ENCODE measurements at regions not wholly inside any gene's neighbourhood (a gene's known extent, or its start where the extent isn't known, plus 50 kb on each side); places are given as distances from the start of the nearest gene placed in this dataset.

GRCh38 chr12:16946704-16947103 lies 340.7 kb upstream of the LMO3 start:
- H3K27ac ChIP-seq (ENCODE audit: low read depth in 2 of 2, low read length in 2 of 2), result no peak overlapping the region
- no peaks in the 10 kb centered on the region for H3K36me3 ChIP-seq (ENCODE audit: control insufficient read depth in 2 of 3, insufficient read depth in 3 of 3, low read length in 3 of 3)
- no peak overlapping the region for H3K4me3 ChIP-seq (ENCODE audit: low read length in 3 of 3)
- DNase-seq (no peak), FAIRE-seq (no peak)
- no peaks in the 10 kb centered on the region for H3K9me3 ChIP-seq (ENCODE audit: control insufficient read depth in 2 of 3, insufficient read depth in 1 of 3, low read length in 3 of 3)
- H3K4me1 ChIP-seq (ENCODE audit: control insufficient read depth in 2 of 3, insufficient read depth in 2 of 3, low read depth in 1 of 3, low read length in 3 of 3), result no peaks in the 10 kb centered on the region
- H3K9ac ChIP-seq (ENCODE audit: low read length in 3 of 3), result no peak overlapping the region
- no peaks in the 10 kb centered on the region for H3K27me3 ChIP-seq (ENCODE audit: control insufficient read depth, insufficient read depth, low read length)
- intact Hi-C loops (cut with DNase I), result no loop called here
- no peak for TF ChIP-seq CTCF (IDR thresholded peaks at IDR 0.05; ENCODE audit: borderline replicate concordance, extremely low read depth, insufficient read depth)

- Histone ChIP-seq H3K4me1 (ENCODE audit: control insufficient read depth in 2 of 3, insufficient read depth in 2 of 3, low read depth in 1 of 3, low read length in 3 of 3) (no peaks in the 10 kb centered on the region), H3K9ac (ENCODE audit: low read length in 3 of 3) (no peak overlapping the region), H3K9me3 (ENCODE audit: control insufficient read depth in 2 of 3, insufficient read depth in 1 of 3, low read length in 3 of 3) (no peaks in the 10 kb centered on the region), H3K27ac (ENCODE audit: low read depth in 2 of 2, low read length in 2 of 2) (no peak overlapping the region), H3K36me3 (ENCODE audit: control insufficient read depth in 2 of 3, insufficient read depth in 3 of 3, low read length in 3 of 3) (no peaks in the 10 kb centered on the region), H3K27me3 (ENCODE audit: control insufficient read depth, insufficient read depth, low read length) (no peaks in the 10 kb centered on the region), H3K4me3 (ENCODE audit: low read length in 3 of 3) (no peak overlapping the region)
- intact Hi-C loops (cut with DNase I), result no loop called here
- peak; percentile 70 for TF ChIP-seq CTCF (IDR thresholded peaks at IDR 0.05; ENCODE audit: borderline replicate concordance, extremely low read depth, insufficient read depth)
- DNase-seq (peak; percentile 39 to 59 (median 41)), FAIRE-seq (no peak)
These were observed 333.9 kb upstream of the LMO3 start for GRCh38 chr12:16939871-16940306.

GRCh38 chr12:16927259-16927658 lies 321.3 kb upstream of the LMO3 start:
- no peak for DNase-seq

More at GRCh38 chr12:16927259-16927658, 321.3 kb upstream of the LMO3 start:
- Histone ChIP-seq H3K36me3 (ENCODE audit: control insufficient read depth in 2 of 3, insufficient read depth in 3 of 3, low read length in 3 of 3) (no peaks in the 10 kb centered on the region), H3K4me1 (ENCODE audit: control insufficient read depth in 2 of 3, insufficient read depth in 2 of 3, low read depth in 1 of 3, low read length in 3 of 3) (no peaks in the 10 kb centered on the region), H3K4me3 (ENCODE audit: low read length in 3 of 3) (no peak overlapping the region), H3K27me3 (ENCODE audit: control insufficient read depth, insufficient read depth, low read length) (no peaks in the 10 kb centered on the region), H3K9ac (ENCODE audit: low read length in 3 of 3) (no peak overlapping the region), H3K27ac (ENCODE audit: low read depth in 2 of 2, low read length in 2 of 2) (no peak overlapping the region), H3K9me3 (ENCODE audit: control insufficient read depth in 2 of 3, insufficient read depth in 1 of 3, low read length in 3 of 3) (peaks cover 0 to 1% (median 0%) of the 10 kb centered on the region in 3 donors)
- no peak for FAIRE-seq
- intact Hi-C loops (cut with DNase I), result no loop called here
- TF ChIP-seq CTCF (IDR thresholded peaks at IDR 0.05; ENCODE audit: borderline replicate concordance, extremely low read depth, insufficient read depth), result no peak

All from kidney (tissue), 13 donors.